CD4-positive, CD25-positive, alpha-beta regulatory T cell (primary cell): ENCODE measurements at regions not wholly inside any gene's neighbourhood (a gene's known extent, or its start where the extent isn't known, plus 50 kb on each side); places are given as distances from the start of the nearest gene placed in this dataset.
A peak's percentile ranks its signal among the peaks of the same experiment; 100 is the strongest.

Source experiments
- ATAC-seq, 2 donors: fragments of 150-1000 bp; cut with Tn5 transposase; one replicate each; pipeline ENCODE4 v1.10.0; 2021; ENCODE audit warnings: low read depth in 2 of 2, moderate number of reproducible peaks in 2 of 2, moderate library complexity in 1 of 2
- DNase-seq, 3 donors: peaks; one replicate each; pipeline versions ENCODE4 v3.0.0 to v3.0.0-alpha.2; 2012 to 2022; ENCODE audit warnings: mixed read lengths in 1 of 3
- H3K27ac ChIP-seq: one replicate; pipeline ENCODE4 v1.7.0; 2013; ENCODE audit warnings: mild to moderate bottlenecking, low read length; ENCODE audit not compliant: insufficient read depth, poor library complexity, severe bottlenecking
- H3K27me3 ChIP-seq: one replicate; pipeline ENCODE4 v1.7.0; 2013; ENCODE audit warnings: low read length; ENCODE audit not compliant: control insufficient read depth, insufficient read depth
- H3K36me3 ChIP-seq: one replicate; pipeline ENCODE4 v1.7.0; 2013; ENCODE audit warnings: mild to moderate bottlenecking, low read length, moderate library complexity; ENCODE audit not compliant: control insufficient read depth, insufficient read depth
- H3K4me1 ChIP-seq: 2 replicates; pipeline ENCODE4 v1.7.0; 2013; ENCODE audit warnings: mild to moderate bottlenecking, low read length; ENCODE audit not compliant: insufficient read depth, control insufficient read depth, poor library complexity, severe bottlenecking
- H3K4me3 ChIP-seq: one replicate; pipeline ENCODE4 v1.7.0; 2013; ENCODE audit warnings: low read depth, mild to moderate bottlenecking, low read length, moderate library complexity
- H3K9me3 ChIP-seq, 2 experiments: 1 replicate in 1 of 2; 2 replicates in 1 of 2; pipeline ENCODE4 v1.7.0; 2013; ENCODE audit warnings: low read length in 2 of 2, mild to moderate bottlenecking in 1 of 2, moderate library complexity in 1 of 2; ENCODE audit not compliant: control insufficient read depth in 2 of 2
- H3K27ac Mint-ChIP-seq, 3 donors: one replicate each; pipeline ENCODE4 v1.8.0; 2020 to 2022; ENCODE audit warnings: mild to moderate bottlenecking in 3 of 3, mixed read lengths in 3 of 3, moderate library complexity in 2 of 3
- H3K27me3 Mint-ChIP-seq: one replicate; pipeline ENCODE4 v1.8.0; 2022; ENCODE audit warnings: mild to moderate bottlenecking, mixed read lengths
- H3K36me3 Mint-ChIP-seq: one replicate; pipeline ENCODE4 v1.8.0; 2020; ENCODE audit warnings: mixed read lengths
- H3K4me1 Mint-ChIP-seq, 4 donors: one replicate each; pipeline ENCODE4 v1.8.0; 2020 to 2022; ENCODE audit warnings: mixed read lengths in 4 of 4, mild to moderate bottlenecking in 1 of 4
- H3K4me3 Mint-ChIP-seq, 4 donors: one replicate each; pipeline ENCODE4 v1.8.0; 2020 to 2022; ENCODE audit warnings: mild to moderate bottlenecking in 4 of 4, mixed read lengths in 4 of 4, moderate library complexity in 3 of 4
- H3K9me3 Mint-ChIP-seq, 7 donors: one replicate each; pipeline ENCODE4 v1.8.0; 2020 to 2022; ENCODE audit warnings: mixed read lengths in 7 of 7, mild to moderate bottlenecking in 3 of 7, moderate library complexity in 2 of 7

GRCh38 chr21:35566874-35567273, 493.5 kb downstream of the SETD4 start:
- Mint-ChIP-seq H3K27me3 (peaks cover 10% of the 10 kb centered on the region), H3K27ac (no peak overlapping the region), H3K9me3 (peaks cover 0 to 2% (median 0%) of the 10 kb centered on the region in 7 donors), H3K4me1 (no peaks in the 10 kb centered on the region), H3K4me3 (no peak overlapping the region), H3K36me3 (no peaks in the 10 kb centered on the region)
- ATAC-seq (no peak), DNase-seq (no peak)
- Histone ChIP-seq H3K36me3 (no peaks in the 10 kb centered on the region), H3K4me1 (no peaks in the 10 kb centered on the region), H3K4me3 (no peak overlapping the region), H3K9me3 (no peaks in the 10 kb centered on the region), H3K27me3 (peaks cover 8% of the 10 kb centered on the region), H3K27ac (no peak overlapping the region)

- Histone ChIP-seq H3K9me3 (no peaks in the 10 kb centered on the region), H3K36me3 (no peaks in the 10 kb centered on the region), H3K4me1 (no peaks in the 10 kb centered on the region), H3K27me3 (peaks cover 10% of the 10 kb centered on the region), H3K4me3 (no peak overlapping the region), H3K27ac (no peak overlapping the region)
- Mint-ChIP-seq H3K27ac (no peak overlapping the region), H3K36me3 (no peaks in the 10 kb centered on the region), H3K4me3 (no peak overlapping the region), H3K4me1 (no peaks in the 10 kb centered on the region), H3K27me3 (peaks cover 13% of the 10 kb centered on the region), H3K9me3 (peaks cover 0 to 2% (median 0%) of the 10 kb centered on the region in 7 donors)
- DNase-seq (no peak), ATAC-seq (no peak)
Observed at GRCh38 chr21:35565204-35565611, 495.1 kb downstream of the SETD4 start.

GRCh38 chr21:35563885-35564451, 496.4 kb downstream of the SETD4 start:
- peaks cover 11% of the 10 kb centered on the region for H3K27me3 ChIP-seq
- H3K36me3 ChIP-seq, result no peaks in the 10 kb centered on the region
- no peak overlapping the region for H3K4me3 Mint-ChIP-seq
- ATAC-seq (no peak), DNase-seq (no peak)
- no peaks in the 10 kb centered on the region for H3K4me1 Mint-ChIP-seq
- no peak overlapping the region for H3K27ac Mint-ChIP-seq
- H3K4me3 ChIP-seq, result no peak overlapping the region
- H3K9me3 ChIP-seq, result no peaks in the 10 kb centered on the region
- peaks cover 13% of the 10 kb centered on the region for H3K27me3 Mint-ChIP-seq
- H3K4me1 ChIP-seq, result no peaks in the 10 kb centered on the region
- H3K9me3 Mint-ChIP-seq, result peaks cover 0 to 2% (median 0%) of the 10 kb centered on the region in 7 donors
- no peak overlapping the region for H3K27ac ChIP-seq
- no peaks in the 10 kb centered on the region for H3K36me3 Mint-ChIP-seq

GRCh38 chr21:35562876-35563275, 497.4 kb downstream of the SETD4 start:
- peaks cover 17% of the 10 kb centered on the region for H3K27me3 Mint-ChIP-seq
- no peaks in the 10 kb centered on the region for H3K36me3 Mint-ChIP-seq
- no peak overlapping the region for H3K27ac Mint-ChIP-seq
- Histone ChIP-seq H3K9me3 (no peaks in the 10 kb centered on the region), H3K36me3 (no peaks in the 10 kb centered on the region), H3K4me1 (no peaks in the 10 kb centered on the region), H3K27me3 (peaks cover 14% of the 10 kb centered on the region), H3K4me3 (no peak overlapping the region), H3K27ac (no peak overlapping the region)
- no peak overlapping the region for H3K4me3 Mint-ChIP-seq
- DNase-seq (no peak), ATAC-seq (no peak)
- H3K4me1 Mint-ChIP-seq, result no peaks in the 10 kb centered on the region
- peaks cover 0 to 2% (median 0%) of the 10 kb centered on the region in 7 donors for H3K9me3 Mint-ChIP-seq

GRCh38 chr21:35561116-35561515, 499.2 kb downstream of the SETD4 start:
- Histone ChIP-seq H3K27me3 (peaks cover 14% of the 10 kb centered on the region), H3K4me1 (no peaks in the 10 kb centered on the region), H3K4me3 (no peak overlapping the region), H3K27ac (no peak overlapping the region), H3K36me3 (no peaks in the 10 kb centered on the region), H3K9me3 (no peaks in the 10 kb centered on the region)
- no peaks in the 10 kb centered on the region for H3K36me3 Mint-ChIP-seq
- H3K27me3 Mint-ChIP-seq, result peaks cover 24% of the 10 kb centered on the region
- no peak for ATAC-seq
- H3K27ac Mint-ChIP-seq, result no peak overlapping the region
- H3K4me3 Mint-ChIP-seq, result no peak overlapping the region
- H3K9me3 Mint-ChIP-seq, result peaks cover 0 to 4% (median 0%) of the 10 kb centered on the region in 7 donors
- DNase-seq, result no peak
- no peaks in the 10 kb centered on the region for H3K4me1 Mint-ChIP-seq

- H3K27me3 Mint-ChIP-seq, result peaks cover 24% of the 10 kb centered on the region
Observed at GRCh38 chr21:35559829-35560225, 500.5 kb downstream of the SETD4 start.

GRCh38 chr21:35559128-35559828, 501.0 kb downstream of the SETD4 start:
- DNase-seq, result no peak
- no peak overlapping the region for H3K27ac Mint-ChIP-seq
- peak overlapping the region in 1 of 4 donors; percentile 61 for H3K4me3 Mint-ChIP-seq

More at GRCh38 chr21:35559829-35560225, 500.5 kb downstream of the SETD4 start:
- Mint-ChIP-seq H3K4me3 (peak overlapping the region in 1 of 4 donors; percentile 61), H3K27ac (no peak overlapping the region), H3K4me1 (no peaks in the 10 kb centered on the region), H3K9me3 (peaks cover 0 to 4% (median 0%) of the 10 kb centered on the region in 7 donors), H3K36me3 (no peaks in the 10 kb centered on the region)
- Histone ChIP-seq H3K27ac (no peak overlapping the region), H3K36me3 (no peaks in the 10 kb centered on the region), H3K4me3 (no peak overlapping the region), H3K9me3 (no peaks in the 10 kb centered on the region), H3K4me1 (no peaks in the 10 kb centered on the region), H3K27me3 (peaks cover 14% of the 10 kb centered on the region)
- DNase-seq, result no peak
- no peak for ATAC-seq

GRCh38 chr21:35556536-35556935, 503.8 kb downstream of the SETD4 start:
- Histone ChIP-seq H3K27ac (no peak overlapping the region), H3K4me1 (no peaks in the 10 kb centered on the region), H3K4me3 (no peak overlapping the region), H3K27me3 (peaks cover 5% of the 10 kb centered on the region), H3K36me3 (no peaks in the 10 kb centered on the region), H3K9me3 (no peaks in the 10 kb centered on the region)
- Mint-ChIP-seq H3K27ac (no peak overlapping the region), H3K36me3 (no peaks in the 10 kb centered on the region), H3K9me3 (peaks cover 0 to 3% (median 0%) of the 10 kb centered on the region in 7 donors), H3K4me1 (no peaks in the 10 kb centered on the region), H3K27me3 (peaks cover 20% of the 10 kb centered on the region), H3K4me3 (no peak overlapping the region)
- ATAC-seq (no peak), DNase-seq (no peak)

More at GRCh38 chr21:35559128-35559828, 501.0 kb downstream of the SETD4 start:
- Mint-ChIP-seq H3K27me3 (peaks cover 24% of the 10 kb centered on the region), H3K36me3 (no peaks in the 10 kb centered on the region), H3K4me1 (no peaks in the 10 kb centered on the region), H3K9me3 (peaks cover 0 to 4% (median 0%) of the 10 kb centered on the region in 7 donors)
- peaks cover 14% of the 10 kb centered on the region for H3K27me3 ChIP-seq
- H3K36me3 ChIP-seq, result no peaks in the 10 kb centered on the region
- H3K4me3 ChIP-seq, result no peak overlapping the region
- H3K4me1 ChIP-seq, result no peaks in the 10 kb centered on the region
- no peaks in the 10 kb centered on the region for H3K9me3 ChIP-seq
- ATAC-seq, result no peak
- H3K27ac ChIP-seq, result no peak overlapping the region
